ENCODE measurements at regions not wholly inside any gene's neighbourhood (a gene's known extent, or its start where the extent isn't known, plus 50 kb on each side); places are given as distances from the start of the nearest gene placed in this dataset.

- no peak for TF ChIP-seq RAD21 (IDR thresholded peaks at IDR 0.05; ENCODE audit: low read length)
- no peak for TF ChIP-seq MAZ (IDR thresholded peaks at IDR 0.05; ENCODE audit: borderline replicate concordance, low read depth, low read length)
- TF ChIP-seq POLR2A (IDR thresholded peaks at IDR 0.05; ENCODE audit: low read depth, low read length) = no peak
Observed at GRCh38 chr6:125356884-125357283, 55.1 kb upstream of the HDDC2 start.
